ENCODE measurements at regions not wholly inside any gene's neighbourhood (a gene's known extent, or its start where the extent isn't known, plus 50 kb on each side); places are given as distances from the start of the nearest gene placed in this dataset.

DNA sequence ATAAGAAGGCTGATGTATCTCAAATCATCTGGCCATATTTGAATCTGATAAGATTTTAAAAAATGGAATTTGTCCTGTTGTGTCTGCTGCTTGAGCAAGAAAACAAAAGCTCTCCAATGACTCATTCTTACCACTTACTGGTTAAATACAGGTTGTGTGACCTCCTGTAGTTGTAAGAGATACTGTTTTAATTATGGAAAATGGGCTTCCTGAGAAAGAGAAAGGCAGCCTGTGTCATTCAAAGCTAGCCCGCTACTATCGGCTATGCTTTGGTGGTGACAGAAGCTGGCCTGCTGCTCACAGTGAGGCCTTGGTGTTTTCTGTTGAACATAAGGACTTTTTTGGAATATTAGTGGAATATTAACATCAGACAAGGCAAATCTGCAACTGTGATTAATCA lies 1722.1 kb upstream of the PCDH10 start:
- no peaks in the 10 kb centered on the region for H3K36me3 ChIP-seq (ENCODE audit: control insufficient read depth, insufficient read depth, low read length)
- no peak for DNase-seq (ENCODE audit: low read depth)
- TF ChIP-seq CTCF (IDR thresholded peaks at IDR 0.05; ENCODE audit: insufficient read depth, low read length, poor library complexity, severe bottlenecking), result no peak

GRCh38 chr4:131430302-131430701 lies 1718.8 kb upstream of the PCDH10 start:
- Histone ChIP-seq H3K27me3 (ENCODE audit: control insufficient read depth, insufficient read depth, low read length) (no peaks in the 10 kb centered on the region), H3K36me3 (ENCODE audit: control insufficient read depth, insufficient read depth, low read length) (no peaks in the 10 kb centered on the region), H3K4me3 (ENCODE audit: low read depth, low read length) (no peak overlapping the region)
- no peak for DNase-seq (ENCODE audit: low read depth)
- no peak for TF ChIP-seq CTCF (IDR thresholded peaks at IDR 0.05; ENCODE audit: insufficient read depth, low read length, poor library complexity, severe bottlenecking)

More for the DNA sequence above, 1722.1 kb upstream of the PCDH10 start:
- H3K27me3 ChIP-seq (ENCODE audit: control insufficient read depth, insufficient read depth, low read length), result no peaks in the 10 kb centered on the region
- no peak overlapping the region for H3K4me3 ChIP-seq (ENCODE audit: low read depth, low read length)

- Histone ChIP-seq H3K4me3 (ENCODE audit: low read depth, low read length) (no peak overlapping the region), H3K27me3 (ENCODE audit: control insufficient read depth, insufficient read depth, low read length) (no peaks in the 10 kb centered on the region), H3K36me3 (ENCODE audit: control insufficient read depth, insufficient read depth, low read length) (no peaks in the 10 kb centered on the region)
- no peak for DNase-seq (ENCODE audit: low read depth)
- no peak for TF ChIP-seq CTCF (IDR thresholded peaks at IDR 0.05; ENCODE audit: insufficient read depth, low read length, poor library complexity, severe bottlenecking)
Measured at GRCh38 chr4:131441004-131441688, 1707.9 kb upstream of the PCDH10 start.

DNA sequence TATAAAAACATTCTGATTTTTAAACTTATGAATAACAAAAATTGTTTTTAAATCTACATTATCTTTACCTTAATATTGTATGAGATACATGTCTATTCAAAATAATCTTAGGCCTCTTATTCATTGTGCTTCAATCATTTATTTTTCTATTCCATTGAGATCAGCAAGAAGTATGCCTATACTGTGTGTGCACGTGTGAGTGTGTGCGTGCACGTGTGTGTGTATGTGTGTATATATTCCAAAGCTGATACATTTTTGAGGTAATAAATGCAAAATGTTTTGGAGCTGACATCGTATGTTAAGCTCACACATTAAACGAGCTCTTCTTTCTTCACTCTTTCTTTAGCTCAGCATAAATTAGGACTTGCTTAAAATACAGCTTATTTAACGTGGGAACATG lies 1701.2 kb upstream of the PCDH10 start:
- Histone ChIP-seq H3K27me3 (ENCODE audit: control insufficient read depth, insufficient read depth, low read length) (no peaks in the 10 kb centered on the region), H3K36me3 (ENCODE audit: control insufficient read depth, insufficient read depth, low read length) (no peaks in the 10 kb centered on the region), H3K4me3 (ENCODE audit: low read depth, low read length) (no peak overlapping the region)
- no peak for DNase-seq (ENCODE audit: low read depth)
- no peak for TF ChIP-seq CTCF (IDR thresholded peaks at IDR 0.05; ENCODE audit: insufficient read depth, low read length, poor library complexity, severe bottlenecking)

GRCh38 chr4:131450572-131451209 lies 1698.4 kb upstream of the PCDH10 start:
- no peak for TF ChIP-seq CTCF (IDR thresholded peaks at IDR 0.05; ENCODE audit: insufficient read depth, low read length, poor library complexity, severe bottlenecking)
- DNase-seq (ENCODE audit: low read depth), result no peak
- Histone ChIP-seq H3K36me3 (ENCODE audit: control insufficient read depth, insufficient read depth, low read length) (no peaks in the 10 kb centered on the region), H3K27me3 (ENCODE audit: control insufficient read depth, insufficient read depth, low read length) (no peaks in the 10 kb centered on the region), H3K4me3 (ENCODE audit: low read depth, low read length) (no peak overlapping the region)
